Testis (tissue), 2 donors: ENCODE measurements at regions not wholly inside any gene's neighbourhood (a gene's known extent, or its start where the extent isn't known, plus 50 kb on each side); places are given as distances from the start of the nearest gene placed in this dataset.

ENCODE experiments used
- DNase-seq: peaks from one replicate; pipeline ENCODE4 v3.0.0-alpha.2; 2019
- H3K27ac ChIP-seq, 2 donors: fragments of 200-600 bp; sonication (generic); one replicate each; pipeline ENCODE4 v1.5.1; 2019
- H3K27me3 ChIP-seq: fragments of 200-600 bp; sonication (generic); one replicate; pipeline ENCODE4 v1.5.1; 2019
- H3K36me3 ChIP-seq: fragments of 200-600 bp; sonication (generic); one replicate; pipeline ENCODE4 v1.5.1; 2017; ENCODE audit warnings: low read depth; ENCODE audit errors: missing control alignments
- H3K4me1 ChIP-seq: fragments of 200-600 bp; sonication (generic); one replicate; pipeline ENCODE4 v1.5.1; 2019
- H3K4me3 ChIP-seq, 2 donors: fragments of 200-600 bp; sonication (generic); one replicate each; pipeline ENCODE4 v1.5.1; 2017 to 2019
- H3K9me3 ChIP-seq: fragments of 200-600 bp; sonication (generic); one replicate; pipeline ENCODE4 v1.5.1; 2017
- POLR2A ChIP-seq: fragments of 450-650 bp; IDR thresholded peaks from one replicate; pipeline ENCODE4 v1.6.1; 2017; ENCODE audit warnings: antibody characterized with exemption, mild to moderate bottlenecking, moderate library complexity
- WGBS, 2 donors: methylation state at CpG; one replicate each; pipeline ENCODE4 v1.1.5; 2018; 5-methylcytosine and 5-hydroxymethylcytosine counted together
- intact Hi-C: fragments of 100-400 bp; cut with DNase I; formaldehyde crosslinking; loops from one replicate; pipeline ENCODE4 v1.15.1; 2023; ENCODE audit warnings: low total_unique reads
- TF ChIP-seq, protein P1 (sequence below), 3 experiments: fragments of 450-650 bp in 2 of 3; fragments of 200-600 bp in 1 of 3; sonication (generic) in 1 of 3; IDR thresholded peaks; one replicate each; pipeline ENCODE4 v1.5.1; 2016 to 2019; ENCODE audit warnings: antibody characterized with exemption in 3 of 3, mild to moderate bottlenecking in 2 of 3, moderate library complexity in 1 of 3

DNA sequence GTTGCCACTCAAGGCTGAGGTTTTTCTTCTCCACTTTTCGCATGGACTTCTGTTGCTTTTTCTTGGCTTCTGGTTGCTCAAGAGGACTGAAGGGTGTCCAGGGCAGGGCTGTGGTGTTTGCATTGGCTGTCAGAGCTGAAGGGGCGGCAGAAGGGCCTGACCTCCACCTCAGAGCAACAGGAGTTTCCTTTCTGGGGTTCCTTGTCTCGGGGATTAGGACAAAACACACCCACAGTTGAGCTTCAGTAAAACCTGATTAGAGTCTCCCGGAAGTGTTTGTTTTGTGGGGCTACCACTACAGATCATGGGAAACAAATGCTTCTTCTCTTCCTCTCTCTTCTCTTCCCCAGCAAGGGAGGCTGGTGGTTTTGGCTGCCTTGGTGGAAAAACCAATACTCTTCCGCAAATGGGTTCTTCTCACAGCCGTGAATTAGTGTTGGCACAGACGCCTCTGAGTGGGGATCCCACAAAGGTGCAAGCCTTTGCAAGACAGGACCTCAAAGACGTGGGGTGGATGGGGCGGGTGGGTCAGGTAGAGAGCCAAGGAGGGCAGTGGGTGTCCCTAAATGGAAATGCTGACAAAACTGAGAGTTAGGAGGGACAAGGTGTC is 317.7 kb upstream of the TBX3 start:
- H3K4me3 ChIP-seq = no peak overlapping the region
- intact Hi-C loops = no loop called here
- no peak for TF ChIP-seq POLR2A
- TF ChIP-seq, protein P1, sequence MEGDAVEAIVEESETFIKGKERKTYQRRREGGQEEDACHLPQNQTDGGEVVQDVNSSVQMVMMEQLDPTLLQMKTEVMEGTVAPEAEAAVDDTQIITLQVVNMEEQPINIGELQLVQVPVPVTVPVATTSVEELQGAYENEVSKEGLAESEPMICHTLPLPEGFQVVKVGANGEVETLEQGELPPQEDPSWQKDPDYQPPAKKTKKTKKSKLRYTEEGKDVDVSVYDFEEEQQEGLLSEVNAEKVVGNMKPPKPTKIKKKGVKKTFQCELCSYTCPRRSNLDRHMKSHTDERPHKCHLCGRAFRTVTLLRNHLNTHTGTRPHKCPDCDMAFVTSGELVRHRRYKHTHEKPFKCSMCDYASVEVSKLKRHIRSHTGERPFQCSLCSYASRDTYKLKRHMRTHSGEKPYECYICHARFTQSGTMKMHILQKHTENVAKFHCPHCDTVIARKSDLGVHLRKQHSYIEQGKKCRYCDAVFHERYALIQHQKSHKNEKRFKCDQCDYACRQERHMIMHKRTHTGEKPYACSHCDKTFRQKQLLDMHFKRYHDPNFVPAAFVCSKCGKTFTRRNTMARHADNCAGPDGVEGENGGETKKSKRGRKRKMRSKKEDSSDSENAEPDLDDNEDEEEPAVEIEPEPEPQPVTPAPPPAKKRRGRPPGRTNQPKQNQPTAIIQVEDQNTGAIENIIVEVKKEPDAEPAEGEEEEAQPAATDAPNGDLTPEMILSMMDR (IDR thresholded peaks at IDR 0.05) = no peak
- H3K4me1 ChIP-seq = peaks cover 18% of the 10 kb centered on the region
- WGBS, 2 donors = 64 to 78% methylated on average over 9 of the region's 9 CpGs
- no peaks in the 10 kb centered on the region for H3K27me3 ChIP-seq
- no peak for DNase-seq
- H3K9me3 ChIP-seq = no peaks in the 10 kb centered on the region
- H3K27ac ChIP-seq = no peak overlapping the region
- H3K36me3 ChIP-seq = no peaks in the 10 kb centered on the region

DNA sequence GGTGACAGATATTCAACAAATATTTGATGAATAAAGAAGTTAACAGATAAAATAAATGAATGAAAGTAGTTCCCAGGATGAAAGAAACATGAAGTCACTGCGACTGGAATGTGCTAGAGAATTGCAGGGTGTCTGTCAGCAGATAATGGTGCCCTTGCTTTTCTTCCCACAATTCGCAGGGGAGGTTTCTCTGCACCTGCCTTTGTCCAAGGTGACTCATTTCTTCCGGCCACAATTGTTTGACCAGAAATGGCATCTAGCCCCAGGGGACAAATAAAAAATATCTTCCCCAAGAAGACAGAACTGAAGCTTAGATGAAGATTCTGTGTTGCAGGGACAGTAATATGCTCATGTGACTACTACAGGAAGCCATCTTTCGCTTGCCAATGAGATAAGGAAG is 316.1 kb upstream of the TBX3 start:
- TF ChIP-seq POLR2A = no peak
- TF ChIP-seq, protein P1 (IDR thresholded peaks at IDR 0.05) = no peak
- intact Hi-C loops = no loop called here
- Histone ChIP-seq H3K36me3 (no peaks in the 10 kb centered on the region), H3K4me1 (peaks cover 18% of the 10 kb centered on the region), H3K9me3 (no peaks in the 10 kb centered on the region), H3K27me3 (no peaks in the 10 kb centered on the region), H3K4me3 (no peak overlapping the region), H3K27ac (peak overlapping the region; percentile 46 to 52)
- 49 to 70% methylated on average over 4 of the region's 4 CpGs for WGBS, 2 donors
- peak; percentile 35 for DNase-seq

DNA sequence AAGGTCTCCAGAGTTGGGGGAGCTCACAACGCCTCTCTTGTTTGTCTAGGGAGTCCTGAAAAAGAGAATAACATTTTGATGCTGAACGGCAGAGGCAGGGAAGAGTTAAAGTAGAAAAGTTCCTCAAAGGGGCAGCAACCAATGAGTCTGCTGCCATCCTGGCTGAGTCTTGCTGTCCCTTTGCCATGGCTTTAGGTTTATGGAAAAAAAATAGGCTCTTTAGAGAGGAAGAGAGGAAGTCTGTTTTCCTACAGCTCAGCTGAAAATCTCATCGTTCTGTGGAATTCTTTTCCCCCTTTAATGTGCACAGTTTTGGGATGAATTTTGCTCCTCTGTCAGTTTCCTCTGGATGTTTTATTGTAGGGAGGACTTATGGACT is 314.8 kb upstream of the TBX3 start:
- H3K36me3 ChIP-seq = no peaks in the 10 kb centered on the region
- H3K27ac ChIP-seq = no peak overlapping the region
- H3K4me1 ChIP-seq = peaks cover 12% of the 10 kb centered on the region
- H3K9me3 ChIP-seq = no peaks in the 10 kb centered on the region
- TF ChIP-seq POLR2A = no peak
- TF ChIP-seq, protein P1 (IDR thresholded peaks at IDR 0.05) = no peak
- DNase-seq = no peak
- WGBS, 2 donors = 36 to 37% methylated on average over 3 of the region's 3 CpGs
- intact Hi-C loops = no loop called here
- no peak overlapping the region for H3K4me3 ChIP-seq
- H3K27me3 ChIP-seq = no peaks in the 10 kb centered on the region

DNA sequence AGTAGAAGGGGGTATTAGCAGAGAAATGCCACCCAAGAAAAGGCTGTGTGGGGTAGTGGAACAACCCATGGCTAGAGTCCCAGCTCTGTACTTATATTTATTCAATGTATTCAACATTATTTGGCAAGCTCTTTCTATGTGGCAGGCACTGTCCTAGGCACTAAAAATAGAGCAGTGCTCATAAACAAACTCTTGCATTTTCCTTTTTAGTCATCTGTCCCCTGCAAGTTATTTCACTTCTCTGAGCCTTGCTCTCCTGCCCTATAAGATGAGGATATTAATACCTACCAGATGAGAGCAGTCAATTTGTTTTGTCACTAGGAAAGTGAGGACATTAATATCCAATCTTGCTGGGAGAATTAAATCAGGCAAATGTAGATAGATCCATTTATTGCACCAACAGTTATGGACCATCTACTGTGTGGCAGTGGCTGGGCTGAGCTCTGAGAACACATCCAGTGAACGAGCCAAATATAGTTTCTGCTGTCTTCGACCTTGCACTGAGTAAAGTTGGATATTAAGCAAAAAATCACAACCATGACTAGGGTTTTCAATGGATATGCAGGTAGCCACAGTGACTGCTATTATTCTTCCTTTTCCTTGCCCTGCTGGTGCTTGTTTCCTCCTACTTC is 314.3 kb upstream of the TBX3 start:
- Histone ChIP-seq H3K4me3 (no peak overlapping the region), H3K4me1 (peaks cover 12% of the 10 kb centered on the region), H3K9me3 (no peaks in the 10 kb centered on the region), H3K27me3 (no peaks in the 10 kb centered on the region), H3K27ac (no peak overlapping the region), H3K36me3 (no peaks in the 10 kb centered on the region)
- no peak for TF ChIP-seq POLR2A
- TF ChIP-seq, protein P1 (IDR thresholded peaks at IDR 0.05) = no peak
- intact Hi-C loops = no loop called here
- WGBS, 2 donors = 43 to 50% methylated on average over 2 of the region's 2 CpGs
- no peak for DNase-seq

DNA sequence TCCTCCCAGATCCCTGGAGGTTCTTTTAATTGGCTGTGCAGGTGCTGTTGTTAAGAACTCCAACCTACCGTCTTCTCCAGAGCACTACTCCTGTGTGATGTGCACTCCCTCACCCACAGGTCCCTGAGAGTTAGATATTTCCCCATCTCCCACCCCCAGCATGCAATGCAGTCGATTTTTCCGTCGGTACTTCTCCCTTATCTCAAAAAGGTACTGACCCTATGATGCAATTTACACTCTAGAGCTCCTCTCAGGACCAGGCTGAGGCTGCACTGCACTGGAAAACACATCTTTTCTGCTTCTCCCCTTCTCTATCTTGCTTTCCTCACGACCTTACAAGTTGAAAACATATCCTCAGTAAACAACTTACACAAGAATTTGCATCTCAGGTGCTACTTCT is 312.4 kb upstream of the TBX3 start:
- H3K27me3 ChIP-seq = no peaks in the 10 kb centered on the region
- no peak overlapping the region for H3K4me3 ChIP-seq
- no peaks in the 10 kb centered on the region for H3K9me3 ChIP-seq
- no peak overlapping the region for H3K27ac ChIP-seq
- no peak for TF ChIP-seq POLR2A
- TF ChIP-seq, protein P1 (IDR thresholded peaks at IDR 0.05) = no peak
- no peaks in the 10 kb centered on the region for H3K36me3 ChIP-seq
- intact Hi-C loops = no loop called here
- peaks cover 12% of the 10 kb centered on the region for H3K4me1 ChIP-seq
- no peak for DNase-seq
- 86 to 91% methylated on average over 5 of the region's 5 CpGs for WGBS, 2 donors
